Retinal pigment epithelial cell (primary cell): ENCODE measurements at regions not wholly inside any gene's neighbourhood (a gene's known extent, or its start where the extent isn't known, plus 50 kb on each side); places are given as distances from the start of the nearest gene placed in this dataset.
"Not testable (repeated sequence)": the region's sequence is repeated elsewhere in the genome, so short reads cannot be mapped to it uniquely, and the experiment has no call there.

Experiments
- DNase-seq: peaks from one replicate; pipeline ENCODE4 v3.0.0-alpha.2; 2010; ENCODE audit warnings: low read depth
- H3K4me3 ChIP-seq: 2 replicates; pipeline ENCODE4 v1.5.1; 2011; ENCODE audit warnings: mild to moderate bottlenecking, low read length, control low read depth, moderate library complexity
- CTCF ChIP-seq: conservative IDR thresholded peaks from 2 replicates; pipeline ENCODE4 v1.5.1; 2011; ENCODE audit warnings: low read depth, low read length, control low read depth, inconsistent platforms

GRCh38 chr9:16290169-16290568 is 580.3 kb downstream of the BNC2 start:
- H3K4me3 ChIP-seq = no peak overlapping the region
- DNase-seq = no peak
- TF ChIP-seq CTCF = no peak

GRCh38 chr9:16291921-16292320 is 578.5 kb downstream of the BNC2 start:
- H3K4me3 ChIP-seq = no peak overlapping the region
- DNase-seq = no peak
- no peak for TF ChIP-seq CTCF

GRCh38 chr9:16293610-16294009 is 576.9 kb downstream of the BNC2 start:
- no peak overlapping the region for H3K4me3 ChIP-seq
- DNase-seq = no peak
- TF ChIP-seq CTCF = no peak

- no peak overlapping the region for H3K4me3 ChIP-seq
- TF ChIP-seq CTCF = no peak
- DNase-seq = no peak
Observed at GRCh38 chr9:16294133-16294770, 576.2 kb downstream of the BNC2 start.

DNA sequence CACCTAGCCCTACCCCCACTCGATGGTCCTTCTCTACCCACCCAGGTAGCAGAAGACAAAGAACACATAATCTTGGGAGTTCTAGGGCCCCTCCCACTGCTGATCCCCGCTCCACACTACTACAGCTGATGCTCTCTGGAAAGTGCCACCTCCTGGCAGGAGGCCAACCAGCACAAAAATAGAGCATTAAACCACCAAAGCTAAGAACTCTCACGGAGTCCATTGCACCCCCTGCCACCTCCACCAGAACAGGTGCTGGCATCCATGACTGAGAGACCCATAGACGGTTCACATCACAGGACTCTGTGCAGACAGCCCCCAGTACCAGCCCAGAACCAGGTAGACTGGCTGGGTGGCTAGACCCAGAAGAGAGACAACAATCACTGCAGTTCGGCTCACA is 575.5 kb downstream of the BNC2 start:
- not testable (repeated sequence) for DNase-seq, H3K4me3 ChIP-seq

DNA sequence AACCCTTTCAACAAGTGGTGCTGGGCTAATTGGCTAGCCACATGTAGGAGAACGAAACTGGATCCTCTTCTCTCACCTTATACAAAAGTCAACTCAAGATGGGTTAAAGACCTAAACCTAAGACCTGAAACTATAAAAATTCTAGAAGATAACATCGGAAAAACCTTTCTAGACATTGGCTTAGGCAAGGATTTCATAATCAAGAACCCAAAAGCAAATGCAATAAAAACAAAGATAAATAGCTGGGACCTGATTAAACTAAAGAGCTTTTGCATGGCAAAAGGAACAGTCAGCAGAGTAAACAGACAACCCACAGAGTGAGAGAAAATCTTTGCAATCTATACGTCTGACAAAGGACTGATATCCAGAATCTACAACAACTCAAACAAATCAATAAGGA is 571.1 kb downstream of the BNC2 start:
- H3K4me3 ChIP-seq, DNase-seq: not testable (repeated sequence)

GRCh38 chr9:16303506-16303905 is 567.0 kb downstream of the BNC2 start:
- H3K4me3 ChIP-seq = no peak overlapping the region
- no peak for DNase-seq
- TF ChIP-seq CTCF = no peak

- TF ChIP-seq CTCF = no peak
- DNase-seq = peak; percentile 46
- H3K4me3 ChIP-seq = no peak overlapping the region
Observed at GRCh38 chr9:16304301-16304700, 566.2 kb downstream of the BNC2 start.
